GM10248 (cell line): ENCODE measurements at regions not wholly inside any gene's neighbourhood (a gene's known extent, or its start where the extent isn't known, plus 50 kb on each side); places are given as distances from the start of the nearest gene placed in this dataset.

Experiments used
- CTCF ChIA-PET: fragments of 300-600 bp; sonication (Branson Sonifier 250); formaldehyde crosslinking; extraction: SDS; loops from one replicate; lab custom pipeline; 2021; ENCODE audit warnings: antibody characterized with exemption; lab: Yijun Ruan, JAX
- POLR2A ChIA-PET: fragments of 350-650 bp; sonication (Branson Sonifier 250); formaldehyde crosslinking; extraction: SDS; loops from one replicate; lab custom pipeline; 2020; ENCODE audit warnings: antibody characterized with exemption; lab: Yijun Ruan, JAX
- DNase-seq: peaks from one replicate; pipeline ENCODE4 v3.0.0; 2012; ENCODE audit errors: extremely low spot score
- TF ChIP-seq, protein P1 (sequence below): IDR thresholded peaks from 2 replicates; pipeline ENCODE4 v1.5.1; 2012; ENCODE audit warnings: mild to moderate bottlenecking, low read depth; ENCODE audit errors: extremely low read depth, missing control alignments, control extremely low read depth

GRCh38 chr17:70603226-70603625 lies 433.9 kb downstream of the KCNJ2 start:
- ChIA-PET CTCF (no interaction called here), POLR2A (no interaction called here)
- no peak for DNase-seq
- TF ChIP-seq, protein P1, sequence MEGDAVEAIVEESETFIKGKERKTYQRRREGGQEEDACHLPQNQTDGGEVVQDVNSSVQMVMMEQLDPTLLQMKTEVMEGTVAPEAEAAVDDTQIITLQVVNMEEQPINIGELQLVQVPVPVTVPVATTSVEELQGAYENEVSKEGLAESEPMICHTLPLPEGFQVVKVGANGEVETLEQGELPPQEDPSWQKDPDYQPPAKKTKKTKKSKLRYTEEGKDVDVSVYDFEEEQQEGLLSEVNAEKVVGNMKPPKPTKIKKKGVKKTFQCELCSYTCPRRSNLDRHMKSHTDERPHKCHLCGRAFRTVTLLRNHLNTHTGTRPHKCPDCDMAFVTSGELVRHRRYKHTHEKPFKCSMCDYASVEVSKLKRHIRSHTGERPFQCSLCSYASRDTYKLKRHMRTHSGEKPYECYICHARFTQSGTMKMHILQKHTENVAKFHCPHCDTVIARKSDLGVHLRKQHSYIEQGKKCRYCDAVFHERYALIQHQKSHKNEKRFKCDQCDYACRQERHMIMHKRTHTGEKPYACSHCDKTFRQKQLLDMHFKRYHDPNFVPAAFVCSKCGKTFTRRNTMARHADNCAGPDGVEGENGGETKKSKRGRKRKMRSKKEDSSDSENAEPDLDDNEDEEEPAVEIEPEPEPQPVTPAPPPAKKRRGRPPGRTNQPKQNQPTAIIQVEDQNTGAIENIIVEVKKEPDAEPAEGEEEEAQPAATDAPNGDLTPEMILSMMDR = no peak

GRCh38 chr17:70604854-70605253 lies 435.5 kb downstream of the KCNJ2 start:
- DNase-seq = no peak
- TF ChIP-seq, protein P1 = no peak
- ChIA-PET POLR2A (no interaction called here), CTCF (no interaction called here)

DNA sequence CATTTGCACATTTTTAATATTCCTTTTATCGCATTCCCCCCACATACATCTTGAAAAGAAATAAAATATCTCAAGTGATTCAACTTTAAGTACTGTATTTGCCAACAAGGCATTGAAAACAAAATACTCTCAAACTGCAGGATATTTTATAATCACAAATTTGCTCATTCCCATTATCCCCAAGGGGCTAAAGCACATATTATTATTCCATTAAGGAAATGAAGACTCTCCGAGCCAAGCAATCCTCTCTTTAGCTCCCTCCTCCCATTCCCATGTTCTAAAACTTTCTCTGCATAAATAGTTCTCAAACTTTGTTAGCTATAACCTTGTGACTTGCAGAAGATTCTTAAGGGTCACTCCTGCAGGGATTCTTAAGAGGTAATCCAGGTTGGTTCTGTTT lies 436.8 kb downstream of the KCNJ2 start:
- no peak for DNase-seq
- ChIA-PET CTCF (interaction anchor here (0.8 kb wide), 1 partner anchor 999 kb away, joined by 3 read pairs; no protein-coding TSS in a partner anchor), POLR2A (no interaction called here)
- TF ChIP-seq, protein P1 = no peak

DNA sequence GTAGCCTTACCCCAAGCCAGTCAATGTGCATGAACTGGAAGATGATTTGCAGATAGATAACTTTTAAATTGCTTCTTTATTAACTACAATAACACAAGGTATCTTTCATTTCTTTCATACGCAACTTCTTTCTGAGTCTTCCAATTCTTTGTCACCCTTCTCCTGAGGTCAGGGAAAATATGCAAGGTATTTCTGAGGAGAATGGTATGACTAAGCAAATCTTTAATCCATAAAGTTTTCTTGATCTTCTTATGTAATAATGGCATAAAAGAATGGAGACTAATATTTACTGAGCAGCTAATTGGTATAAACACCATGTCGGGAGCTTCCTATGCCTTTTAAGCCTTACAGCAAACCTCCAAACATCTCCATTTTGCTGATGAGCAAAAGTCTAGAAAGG lies 438.9 kb downstream of the KCNJ2 start:
- TF ChIP-seq, protein P1 = no peak
- ChIA-PET POLR2A (no interaction called here), CTCF (no interaction called here)
- no peak for DNase-seq

DNA sequence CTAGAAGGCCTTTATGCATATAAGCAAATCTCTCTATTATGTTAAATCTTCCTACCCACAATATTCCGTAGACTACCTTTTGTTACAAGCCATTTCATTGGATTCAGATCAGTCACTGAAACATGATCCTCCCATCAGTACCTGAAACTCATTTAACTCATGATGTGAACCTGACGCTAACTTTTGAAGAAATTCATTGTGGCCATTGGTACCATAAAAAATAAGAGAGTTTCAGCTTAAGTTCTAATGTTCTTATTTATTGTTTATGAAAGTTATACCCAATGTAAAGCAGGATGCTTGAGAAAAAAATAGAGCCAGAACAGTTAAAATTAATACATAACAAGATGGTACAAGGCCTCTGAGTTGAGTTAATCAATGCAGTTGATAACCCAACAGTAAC lies 439.6 kb downstream of the KCNJ2 start:
- CTCF ChIA-PET = no interaction called here
- no peak for DNase-seq
- TF ChIP-seq, protein P1 = no peak
- POLR2A ChIA-PET = no interaction called here

GRCh38 chr17:70609566-70609965 lies 440.2 kb downstream of the KCNJ2 start:
- ChIA-PET POLR2A (no interaction called here), CTCF (no interaction called here)
- no peak for DNase-seq
- TF ChIP-seq, protein P1 = no peak

DNA sequence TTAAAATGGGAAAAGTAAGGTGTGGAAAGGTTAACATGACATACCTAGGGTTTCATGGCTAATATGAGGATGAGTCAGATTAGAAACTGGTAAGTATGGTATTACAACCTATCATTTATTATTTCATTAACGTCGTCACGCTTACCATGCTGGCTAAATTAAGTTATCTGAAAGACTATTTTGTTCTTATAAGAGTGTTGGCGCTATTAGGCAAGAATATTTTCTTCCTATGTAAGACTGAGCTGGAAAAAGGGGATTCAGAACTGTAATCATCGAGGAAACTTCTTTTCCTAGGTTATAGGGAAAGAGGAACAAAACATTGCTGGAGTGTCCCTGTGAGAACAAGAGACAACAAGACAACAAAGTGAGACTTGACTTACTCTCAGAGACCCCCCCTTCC lies 440.8 kb downstream of the KCNJ2 start:
- ChIA-PET CTCF (no interaction called here), POLR2A (no interaction called here)
- TF ChIP-seq, protein P1 = no peak
- DNase-seq = no peak
